ENCODE measurements at regions not wholly inside any gene's neighbourhood (a gene's known extent, or its start where the extent isn't known, plus 50 kb on each side); places are given as distances from the start of the nearest gene placed in this dataset.
"Not testable (repeated sequence)": the region's sequence is repeated elsewhere in the genome, so short reads cannot be mapped to it uniquely, and the experiment has no call there.

GRCh38 chr16:22572331-22573224, 61.9 kb downstream of the NPIPB5 start:
- WGBS, 3 donors: 44 to 63% (median 51%) methylated on average over 4 to 5 of the region's 11 CpGs
- H3K27ac ChIP-seq; H3K27me3 ChIP-seq; intact Hi-C loops (cut with DNase I); H3K9me3 ChIP-seq; H3K36me3 ChIP-seq; H3K4me1 ChIP-seq (ENCODE audit: insufficient read depth); DNase-seq; H3K4me3 ChIP-seq: not testable (repeated sequence)

GRCh38 chr16:22573225-22573530, 62.5 kb downstream of the NPIPB5 start:
- DNase-seq; H3K36me3 ChIP-seq; H3K9me3 ChIP-seq; intact Hi-C loops (cut with DNase I); H3K4me1 ChIP-seq (ENCODE audit: insufficient read depth); H3K27me3 ChIP-seq; H3K4me3 ChIP-seq; H3K27ac ChIP-seq: not testable (repeated sequence)
- WGBS, 3 donors: no CpG with 5 or more reads among the region's 26 CpGs

- DNase-seq; H3K27ac ChIP-seq; H3K4me3 ChIP-seq; intact Hi-C loops (cut with DNase I); H3K27me3 ChIP-seq; H3K4me1 ChIP-seq (ENCODE audit: insufficient read depth); H3K9me3 ChIP-seq; H3K36me3 ChIP-seq: not testable (repeated sequence)
- 68 to 70% (median 68%) methylated on average over 6 of the region's 6 CpGs for WGBS, 3 donors
Measured at GRCh38 chr16:22576506-22576905, 65.8 kb downstream of the NPIPB5 start.

- H3K4me3 ChIP-seq; H3K9me3 ChIP-seq; intact Hi-C loops (cut with DNase I); H3K4me1 ChIP-seq (ENCODE audit: insufficient read depth); H3K27ac ChIP-seq; H3K27me3 ChIP-seq; DNase-seq; H3K36me3 ChIP-seq: not testable (repeated sequence)
- 88 to 91% (median 90%) methylated on average over 6 of the region's 6 CpGs for WGBS, 3 donors
Measured at GRCh38 chr16:22583195-22583594, 72.5 kb downstream of the NPIPB5 start.

GRCh38 chr16:22584459-22584858, 73.8 kb downstream of the NPIPB5 start:
- not testable (repeated sequence) for H3K4me3 ChIP-seq, H3K27me3 ChIP-seq, H3K27ac ChIP-seq

GRCh38 chr16:22584941-22585340, 74.2 kb downstream of the NPIPB5 start:
- DNase-seq; H3K27me3 ChIP-seq; H3K36me3 ChIP-seq; H3K9me3 ChIP-seq; H3K27ac ChIP-seq; H3K4me1 ChIP-seq (ENCODE audit: insufficient read depth); H3K4me3 ChIP-seq; intact Hi-C loops (cut with DNase I): not testable (repeated sequence)
- WGBS, 3 donors: no CpG with 5 or more reads among the region's 5 CpGs

More at GRCh38 chr16:22584459-22584858, 73.8 kb downstream of the NPIPB5 start:
- H3K9me3 ChIP-seq; H3K36me3 ChIP-seq; DNase-seq; intact Hi-C loops (cut with DNase I); H3K4me1 ChIP-seq (ENCODE audit: insufficient read depth): not testable (repeated sequence)
- WGBS, 3 donors: 73 to 91% (median 83%) methylated on average over 1 of the region's 3 CpGs

- intact Hi-C loops (cut with DNase I); DNase-seq; H3K9me3 ChIP-seq; H3K4me1 ChIP-seq (ENCODE audit: insufficient read depth); H3K4me3 ChIP-seq; H3K36me3 ChIP-seq; H3K27me3 ChIP-seq; H3K27ac ChIP-seq: not testable (repeated sequence)
- 84 to 98% (median 93%) methylated on average over 3 of the region's 3 CpGs for WGBS, 3 donors
Measured at GRCh38 chr16:22585431-22585830, 74.7 kb downstream of the NPIPB5 start.

GRCh38 chr16:22586732-22587131, 76.0 kb downstream of the NPIPB5 start:
- H3K27ac ChIP-seq; H3K9me3 ChIP-seq; H3K27me3 ChIP-seq; H3K36me3 ChIP-seq; DNase-seq; H3K4me3 ChIP-seq; intact Hi-C loops (cut with DNase I); H3K4me1 ChIP-seq (ENCODE audit: insufficient read depth): not testable (repeated sequence)
- 67 to 84% (median 83%) methylated on average over 1 of the region's 5 CpGs for WGBS, 3 donors

GRCh38 chr16:22589757-22590156, 79.1 kb downstream of the NPIPB5 start:
- H3K4me3 ChIP-seq; DNase-seq; H3K9me3 ChIP-seq; H3K27ac ChIP-seq; H3K36me3 ChIP-seq; H3K27me3 ChIP-seq; intact Hi-C loops (cut with DNase I); H3K4me1 ChIP-seq (ENCODE audit: insufficient read depth): not testable (repeated sequence)
- WGBS, 3 donors: 84 to 88% (median 85%) methylated on average over 4 of the region's 4 CpGs

GRCh38 chr16:22596445-22597045, 85.9 kb downstream of the NPIPB5 start:
- H3K4me3 ChIP-seq; intact Hi-C loops (cut with DNase I): not testable (repeated sequence)

GRCh38 chr16:22603744-22604143, 93.1 kb downstream of the NPIPB5 start:
- H3K27me3 ChIP-seq; DNase-seq; intact Hi-C loops (cut with DNase I); H3K27ac ChIP-seq; H3K4me1 ChIP-seq (ENCODE audit: insufficient read depth); H3K36me3 ChIP-seq; H3K4me3 ChIP-seq; H3K9me3 ChIP-seq: not testable (repeated sequence)
- 95 to 100% (median 96%) methylated on average over 1 to 7 of the region's 11 CpGs for WGBS, 3 donors

More at GRCh38 chr16:22596445-22597045, 85.9 kb downstream of the NPIPB5 start:
- not testable (repeated sequence) for H3K27ac ChIP-seq; H3K36me3 ChIP-seq; H3K9me3 ChIP-seq; H3K27me3 ChIP-seq; H3K4me1 ChIP-seq (ENCODE audit: insufficient read depth); DNase-seq
- no CpG with 5 or more reads among the region's 8 CpGs for WGBS, 3 donors

- H3K4me3 ChIP-seq; DNase-seq; H3K27me3 ChIP-seq; H3K4me1 ChIP-seq (ENCODE audit: insufficient read depth); H3K9me3 ChIP-seq; intact Hi-C loops (cut with DNase I); H3K36me3 ChIP-seq; H3K27ac ChIP-seq: not testable (repeated sequence)
Measured at GRCh38 chr16:22606619-22607018, 95.9 kb downstream of the NPIPB5 start.
